ENCODE measurements at regions not wholly inside any gene's neighbourhood (a gene's known extent, or its start where the extent isn't known, plus 50 kb on each side); places are given as distances from the start of the nearest gene placed in this dataset.

GRCh38 chr18:40832362-40832761 lies 1122.7 kb upstream of the PIK3C3 start:
- no peak overlapping the region for H3K9ac ChIP-seq (ENCODE audit: low read length)
- no peaks in the 10 kb centered on the region for H3K4me1 ChIP-seq (ENCODE audit: control insufficient read depth, insufficient read depth, low read length)

DNA sequence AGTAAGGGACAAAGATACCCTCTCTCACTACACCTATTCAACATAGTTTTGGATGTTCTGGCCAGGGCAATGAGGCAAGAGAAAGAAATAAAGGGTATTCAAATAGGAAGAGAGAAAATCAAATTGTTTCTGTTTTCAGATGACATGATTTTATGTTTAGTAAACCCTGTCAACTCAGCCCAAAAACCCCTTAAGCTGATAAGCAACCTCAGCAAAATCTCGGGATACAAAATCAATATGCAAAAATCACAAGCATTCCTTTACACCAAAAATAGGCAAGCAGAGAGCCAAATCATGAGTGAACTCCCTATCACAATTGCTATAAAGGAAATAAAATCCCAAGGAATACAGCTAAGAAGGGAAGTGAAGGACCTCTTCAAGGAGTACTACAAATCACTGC lies 1130.7 kb upstream of the PIK3C3 start:
- H3K27me3 ChIP-seq (replicated peaks; ENCODE audit: control insufficient read depth, insufficient read depth, low read length) = no peaks in the 10 kb centered on the region
- no peak for DNase-seq (ENCODE audit: low read depth)

More at GRCh38 chr18:40832362-40832761, 1122.7 kb upstream of the PIK3C3 start:
- H3K4me3 ChIP-seq (ENCODE audit: low read length) = no peak overlapping the region
- H3K27me3 ChIP-seq (replicated peaks; ENCODE audit: control insufficient read depth, insufficient read depth, low read length) = no peaks in the 10 kb centered on the region
- H3K9me3 ChIP-seq (ENCODE audit: control insufficient read depth, low read length) = no peaks in the 10 kb centered on the region
- DNase-seq (ENCODE audit: low read depth) = peak; percentile 63
- no peaks in the 10 kb centered on the region for H3K36me3 ChIP-seq (ENCODE audit: control insufficient read depth, insufficient read depth, low read length, severe bottlenecking)

GRCh38 chr18:40821596-40822243 lies 1133.3 kb upstream of the PIK3C3 start:
- no peaks in the 10 kb centered on the region for H3K4me1 ChIP-seq (ENCODE audit: control insufficient read depth, insufficient read depth, low read length)
- no peak for DNase-seq (ENCODE audit: low read depth)
- no peaks in the 10 kb centered on the region for H3K36me3 ChIP-seq (ENCODE audit: control insufficient read depth, insufficient read depth, low read length, severe bottlenecking)
- H3K9ac ChIP-seq (ENCODE audit: low read length) = no peak overlapping the region
- no peak overlapping the region for H3K4me3 ChIP-seq (ENCODE audit: low read length)
- H3K9me3 ChIP-seq (ENCODE audit: control insufficient read depth, low read length) = no peaks in the 10 kb centered on the region
- no peaks in the 10 kb centered on the region for H3K27me3 ChIP-seq (replicated peaks; ENCODE audit: control insufficient read depth, insufficient read depth, low read length)

More for the DNA sequence above, 1130.7 kb upstream of the PIK3C3 start:
- Histone ChIP-seq H3K9me3 (ENCODE audit: control insufficient read depth, low read length) (no peaks in the 10 kb centered on the region), H3K4me1 (ENCODE audit: control insufficient read depth, insufficient read depth, low read length) (no peaks in the 10 kb centered on the region), H3K9ac (ENCODE audit: low read length) (no peak overlapping the region), H3K36me3 (ENCODE audit: control insufficient read depth, insufficient read depth, low read length, severe bottlenecking) (no peaks in the 10 kb centered on the region), H3K4me3 (ENCODE audit: low read length) (no peak overlapping the region)

DNA sequence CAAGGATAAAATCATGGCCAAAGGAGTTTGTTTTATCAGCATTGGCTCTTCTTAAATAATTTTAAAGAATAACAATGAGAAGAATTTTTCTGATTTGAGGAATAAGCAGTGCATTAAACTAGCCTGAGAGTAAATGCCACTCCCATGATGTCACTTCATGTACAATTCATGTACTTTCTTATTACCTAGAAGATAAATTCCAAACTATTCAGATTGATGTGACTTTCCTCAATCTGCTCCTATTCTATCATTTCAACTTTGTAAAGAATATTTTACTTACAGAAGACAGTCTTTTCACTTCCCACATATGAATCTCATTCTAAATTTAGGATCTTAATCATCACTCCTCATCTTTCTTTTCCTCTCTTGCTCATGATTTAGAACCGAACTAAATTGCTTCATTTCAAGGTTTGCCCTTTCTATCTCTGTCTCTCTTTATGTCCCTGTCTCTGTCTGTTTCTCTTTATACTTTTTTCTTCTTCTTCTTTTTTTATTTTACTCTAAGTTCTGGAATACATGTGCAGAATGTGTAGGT lies 1142.0 kb upstream of the PIK3C3 start:
- DNase-seq (ENCODE audit: low read depth) = peak; percentile 32
- no peak overlapping the region for H3K9ac ChIP-seq (ENCODE audit: low read length)
- no peaks in the 10 kb centered on the region for H3K9me3 ChIP-seq (ENCODE audit: control insufficient read depth, low read length)
- no peaks in the 10 kb centered on the region for H3K27me3 ChIP-seq (replicated peaks; ENCODE audit: control insufficient read depth, insufficient read depth, low read length)
- no peaks in the 10 kb centered on the region for H3K4me1 ChIP-seq (ENCODE audit: control insufficient read depth, insufficient read depth, low read length)
- no peak overlapping the region for H3K4me3 ChIP-seq (ENCODE audit: low read length)
- H3K36me3 ChIP-seq (ENCODE audit: control insufficient read depth, insufficient read depth, low read length, severe bottlenecking) = no peaks in the 10 kb centered on the region

- DNase-seq (ENCODE audit: low read depth) = peak; percentile 20
- no peak overlapping the region for H3K9ac ChIP-seq (ENCODE audit: low read length)
- no peaks in the 10 kb centered on the region for H3K36me3 ChIP-seq (ENCODE audit: control insufficient read depth, insufficient read depth, low read length, severe bottlenecking)
- no peaks in the 10 kb centered on the region for H3K27me3 ChIP-seq (replicated peaks; ENCODE audit: control insufficient read depth, insufficient read depth, low read length)
- no peak overlapping the region for H3K4me3 ChIP-seq (ENCODE audit: low read length)
- no peaks in the 10 kb centered on the region for H3K9me3 ChIP-seq (ENCODE audit: control insufficient read depth, low read length)
- no peaks in the 10 kb centered on the region for H3K4me1 ChIP-seq (ENCODE audit: control insufficient read depth, insufficient read depth, low read length)
These were observed 1144.7 kb upstream of the PIK3C3 start for GRCh38 chr18:40810372-40810771.

- no peaks in the 10 kb centered on the region for H3K27me3 ChIP-seq (replicated peaks; ENCODE audit: control insufficient read depth, insufficient read depth, low read length)
- H3K36me3 ChIP-seq (ENCODE audit: control insufficient read depth, insufficient read depth, low read length, severe bottlenecking) = no peaks in the 10 kb centered on the region
- no peak overlapping the region for H3K9ac ChIP-seq (ENCODE audit: low read length)
- H3K9me3 ChIP-seq (ENCODE audit: control insufficient read depth, low read length) = no peaks in the 10 kb centered on the region
- H3K4me1 ChIP-seq (ENCODE audit: control insufficient read depth, insufficient read depth, low read length) = no peaks in the 10 kb centered on the region
- no peak for DNase-seq (ENCODE audit: low read depth)
- no peak overlapping the region for H3K4me3 ChIP-seq (ENCODE audit: low read length)
These were observed 1165.7 kb upstream of the PIK3C3 start for GRCh38 chr18:40789286-40789685.

DNA sequence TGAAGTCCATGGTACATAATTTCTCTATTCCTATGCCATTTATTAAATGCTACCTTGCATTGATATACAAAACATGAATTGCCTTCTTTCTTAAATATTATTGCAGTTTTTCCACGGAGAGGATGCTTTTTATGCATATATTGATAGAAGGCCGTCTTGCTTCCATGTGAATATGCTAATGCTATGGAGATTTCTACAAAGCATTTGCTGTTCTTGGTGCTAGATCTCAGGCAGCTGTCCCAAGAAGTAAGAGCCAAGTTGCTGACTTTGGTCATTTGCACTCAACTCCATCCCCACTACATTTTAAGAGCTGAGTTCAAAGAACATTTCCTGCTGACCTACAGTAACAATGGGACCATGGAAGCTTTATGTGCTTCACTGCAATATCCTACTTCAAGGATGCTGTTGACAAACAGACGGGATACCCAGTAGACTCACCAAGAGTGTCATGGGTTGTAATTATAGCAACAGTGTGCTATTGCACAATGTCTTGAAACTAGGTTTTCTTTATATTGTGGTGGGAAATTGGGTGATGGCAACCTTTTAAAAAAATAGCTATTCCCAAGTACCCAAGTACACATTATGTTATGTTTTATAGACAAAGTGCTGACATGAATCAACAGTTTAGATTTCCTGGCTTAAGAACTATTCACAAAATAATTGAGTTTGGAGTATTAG lies 1172.4 kb upstream of the PIK3C3 start:
- no peaks in the 10 kb centered on the region for H3K36me3 ChIP-seq (ENCODE audit: control insufficient read depth, insufficient read depth, low read length, severe bottlenecking)
- H3K4me3 ChIP-seq (ENCODE audit: low read length) = no peak overlapping the region
- H3K9me3 ChIP-seq (ENCODE audit: control insufficient read depth, low read length) = no peaks in the 10 kb centered on the region
- no peaks in the 10 kb centered on the region for H3K4me1 ChIP-seq (ENCODE audit: control insufficient read depth, insufficient read depth, low read length)
- H3K9ac ChIP-seq (ENCODE audit: low read length) = no peak overlapping the region
- no peak for DNase-seq (ENCODE audit: low read depth)
- H3K27me3 ChIP-seq (replicated peaks; ENCODE audit: control insufficient read depth, insufficient read depth, low read length) = no peaks in the 10 kb centered on the region

GRCh38 chr18:40769786-40770185 lies 1185.2 kb upstream of the PIK3C3 start:
- DNase-seq (ENCODE audit: low read depth) = no peak
- no peaks in the 10 kb centered on the region for H3K36me3 ChIP-seq (ENCODE audit: control insufficient read depth, insufficient read depth, low read length, severe bottlenecking)
- H3K4me3 ChIP-seq (ENCODE audit: low read length) = no peak overlapping the region
- H3K27me3 ChIP-seq (replicated peaks; ENCODE audit: control insufficient read depth, insufficient read depth, low read length) = no peaks in the 10 kb centered on the region
- no peak overlapping the region for H3K9ac ChIP-seq (ENCODE audit: low read length)
- no peaks in the 10 kb centered on the region for H3K9me3 ChIP-seq (ENCODE audit: control insufficient read depth, low read length)
- no peaks in the 10 kb centered on the region for H3K4me1 ChIP-seq (ENCODE audit: control insufficient read depth, insufficient read depth, low read length)

DNA sequence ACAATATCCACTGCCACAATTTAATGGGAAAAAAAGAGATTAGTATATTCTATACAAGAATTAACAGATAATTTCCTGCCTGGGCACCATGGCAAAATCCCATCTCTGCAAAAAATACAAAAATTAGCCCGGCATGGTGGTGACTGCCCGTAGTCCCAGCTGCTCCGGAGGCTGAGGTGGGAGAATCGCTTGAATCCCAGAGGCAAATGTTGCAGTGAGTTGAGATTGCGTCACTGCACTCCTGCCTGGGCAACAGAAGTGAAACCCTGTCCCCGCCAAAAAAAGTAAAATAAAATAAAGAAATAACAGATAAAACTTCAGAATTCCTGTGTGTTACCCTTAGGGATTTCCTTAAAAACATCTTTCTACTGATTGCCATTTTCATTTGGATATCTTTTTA lies 1194.8 kb upstream of the PIK3C3 start:
- H3K27me3 ChIP-seq (replicated peaks; ENCODE audit: control insufficient read depth, insufficient read depth, low read length) = no peaks in the 10 kb centered on the region
- H3K9me3 ChIP-seq (ENCODE audit: control insufficient read depth, low read length) = no peaks in the 10 kb centered on the region
- H3K4me1 ChIP-seq (ENCODE audit: control insufficient read depth, insufficient read depth, low read length) = no peaks in the 10 kb centered on the region
- H3K36me3 ChIP-seq (ENCODE audit: control insufficient read depth, insufficient read depth, low read length, severe bottlenecking) = no peaks in the 10 kb centered on the region
- H3K9ac ChIP-seq (ENCODE audit: low read length) = no peak overlapping the region
- H3K4me3 ChIP-seq (ENCODE audit: low read length) = no peak overlapping the region
- no peak for DNase-seq (ENCODE audit: low read depth)

DNA sequence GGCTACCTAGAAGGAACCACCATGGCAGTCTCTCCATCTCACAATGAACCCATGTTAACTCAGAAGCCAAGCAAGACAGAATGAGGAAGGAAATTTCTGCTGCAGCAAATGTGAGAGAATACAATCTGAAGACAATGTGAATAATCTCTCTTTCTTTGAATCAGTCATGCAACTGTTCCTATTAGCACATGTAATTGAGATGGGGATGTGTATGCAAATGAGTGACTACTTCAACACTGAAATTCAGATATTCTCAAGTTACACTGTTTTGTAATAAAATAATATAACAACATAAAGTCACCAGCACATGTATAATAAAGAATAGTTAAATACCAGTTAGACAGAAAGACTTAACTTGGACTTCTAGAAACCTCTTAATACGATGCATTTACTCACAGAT lies 1200.6 kb upstream of the PIK3C3 start:
- Histone ChIP-seq H3K4me1 (ENCODE audit: control insufficient read depth, insufficient read depth, low read length) (no peaks in the 10 kb centered on the region), H3K4me3 (ENCODE audit: low read length) (no peak overlapping the region), H3K27me3 (replicated peaks; ENCODE audit: control insufficient read depth, insufficient read depth, low read length) (no peaks in the 10 kb centered on the region), H3K9ac (ENCODE audit: low read length) (no peak overlapping the region), H3K36me3 (ENCODE audit: control insufficient read depth, insufficient read depth, low read length, severe bottlenecking) (no peaks in the 10 kb centered on the region), H3K9me3 (ENCODE audit: control insufficient read depth, low read length) (no peaks in the 10 kb centered on the region)
- peak; percentile 6 for DNase-seq (ENCODE audit: low read depth)

DNA sequence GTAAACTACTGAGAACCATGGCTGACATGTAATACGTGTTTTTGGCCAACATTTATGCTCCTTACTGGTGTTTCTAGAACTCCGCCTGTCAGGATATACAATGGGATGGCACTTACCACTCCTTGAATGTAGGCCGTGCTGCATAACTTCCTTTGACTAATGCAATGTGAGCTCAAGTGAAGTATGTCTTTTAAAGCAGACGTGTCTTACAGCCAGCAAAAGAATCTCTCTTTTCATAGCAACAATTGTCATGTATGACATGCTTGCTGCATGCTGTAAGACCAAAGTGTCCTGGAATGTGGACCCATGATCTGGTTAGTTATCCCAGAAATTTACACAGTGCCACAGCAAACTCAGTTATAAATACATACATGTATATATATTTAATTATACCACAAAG lies 1202.7 kb upstream of the PIK3C3 start:
- Histone ChIP-seq H3K4me3 (ENCODE audit: low read length) (no peak overlapping the region), H3K27me3 (replicated peaks; ENCODE audit: control insufficient read depth, insufficient read depth, low read length) (no peaks in the 10 kb centered on the region), H3K4me1 (ENCODE audit: control insufficient read depth, insufficient read depth, low read length) (no peaks in the 10 kb centered on the region), H3K9me3 (ENCODE audit: control insufficient read depth, low read length) (no peaks in the 10 kb centered on the region), H3K36me3 (ENCODE audit: control insufficient read depth, insufficient read depth, low read length, severe bottlenecking) (no peaks in the 10 kb centered on the region), H3K9ac (ENCODE audit: low read length) (no peak overlapping the region)
- DNase-seq (ENCODE audit: low read depth) = no peak
